GM12878 (cell line): ENCODE measurements at regions not wholly inside any gene's neighbourhood (a gene's known extent, or its start where the extent isn't known, plus 50 kb on each side); places are given as distances from the start of the nearest gene placed in this dataset.

Experiments used
- ATAC-seq: fragments of 200-7000 bp; cut with Tn5 transposase; 3 replicates; pipeline ENCODE4 v1.9.1; 2020; ENCODE audit warnings: mild to moderate bottlenecking, moderate library complexity
- BruUV-seq: library from RNA; stranded (reverse); fragments of 400-500 nt; replicated peaks from 2 replicates; lab custom pipeline; 2021; lab: Mats Ljungman, UMichigan
- CTCF ChIA-PET: fragments of 300-600 bp; sonication (Branson Sonifier 250); formaldehyde crosslinking; extraction: SDS; loops from one replicate; lab custom pipeline; 2021; ENCODE audit warnings: inconsistent platforms; lab: Yijun Ruan, JAX
- POLR2A ChIA-PET: fragments of 350-600 bp; formaldehyde crosslinking; extraction: SDS; loops from one replicate; lab custom pipeline; 2021; ENCODE audit warnings: inconsistent platforms; lab: Charles Lee
- RAD21 ChIA-PET: fragments of 300-600 bp; sonication (Branson Sonifier 250); formaldehyde crosslinking; loops from one replicate; lab custom pipeline; 2023; ENCODE audit warnings: antibody characterized with exemption; ENCODE audit not compliant: unreplicated experiment; lab: Charles Lee
- SMC1A ChIA-PET: fragments of 300-600 bp; sonication (Branson Sonifier 250); formaldehyde crosslinking; loops from one replicate; lab custom pipeline; 2023; ENCODE audit not compliant: unreplicated experiment, uncharacterized antibody; lab: Charles Lee
- DNase-seq: peaks from one replicate; pipeline ENCODE4 v3.0.0-alpha.2; 2011; ENCODE audit warnings: low read depth, low spot score
- FAIRE-seq: peaks from 3 replicates; lab custom pipeline; 2011; peaks lifted over from hg19 to GRCh38; lab: Jason Lieb, UNC
- H2AFZ ChIP-seq: 2 replicates; pipeline ENCODE4 v1.6.0; 2011; ENCODE audit warnings: low read depth, low read length, control low read depth; ENCODE audit not compliant: control insufficient read depth
- H3K27ac ChIP-seq: 2 replicates; pipeline ENCODE4 v1.5.1; 2011; ENCODE audit warnings: control low read depth; ENCODE audit not compliant: control insufficient read depth, insufficient read depth
- H3K27me3 ChIP-seq, 2 experiments: replicated peaks in 1 of 2; 2 replicates each; pipeline versions ENCODE4 v1.6.0 to v1.6.1; 2011; ENCODE audit warnings: low read length in 1 of 2; ENCODE audit not compliant: control insufficient read depth in 2 of 2, insufficient read depth in 2 of 2
- H3K36me3 ChIP-seq, 2 experiments: 2 replicates each; pipeline ENCODE4 v1.5.1; 2011; ENCODE audit warnings: low read length in 1 of 2; ENCODE audit not compliant: control insufficient read depth in 2 of 2, insufficient read depth in 2 of 2
- H3K4me1 ChIP-seq: 2 replicates; pipeline ENCODE4 v1.6.1; 2011; ENCODE audit warnings: mild to moderate bottlenecking, low read length, moderate library complexity, mixed read lengths; ENCODE audit not compliant: control insufficient read depth, insufficient read depth
- H3K4me2 ChIP-seq: 2 replicates; pipeline ENCODE4 v1.6.0; 2011; ENCODE audit warnings: control low read depth; ENCODE audit not compliant: control insufficient read depth, insufficient read depth
- H3K4me3 ChIP-seq: fragments of 200-600 bp; sonication (generic); 2 replicates; pipeline ENCODE4 v1.5.1; 2016
- H3K79me2 ChIP-seq: 2 replicates; pipeline ENCODE4 v1.6.0; 2011; ENCODE audit warnings: low read length; ENCODE audit not compliant: control insufficient read depth, insufficient read depth
- H3K9ac ChIP-seq: 2 replicates; pipeline ENCODE4 v1.8.0; 2011; ENCODE audit warnings: low read length, control low read depth, mixed read lengths; ENCODE audit not compliant: control insufficient read depth, insufficient read depth
- H3K9me3 ChIP-seq: replicated peaks from 3 replicates; pipeline ENCODE4 v1.5.1; 2011; ENCODE audit warnings: mild to moderate bottlenecking, low read length; ENCODE audit not compliant: control insufficient read depth, insufficient read depth
- H4K20me1 ChIP-seq: 2 replicates; pipeline ENCODE4 v1.6.0; 2011; ENCODE audit not compliant: control insufficient read depth, insufficient read depth
- BACH1 ChIP-seq: fragments of 450-650 bp; IDR thresholded peaks from 2 replicates; pipeline ENCODE4 v1.6.1; 2017; ENCODE audit warnings: mild to moderate bottlenecking, borderline replicate concordance
- BCL11A ChIP-seq: IDR thresholded peaks from 2 replicates; pipeline ENCODE4 v1.6.1; 2011; ENCODE audit warnings: low read depth, low read length
- CBX3 ChIP-seq: fragments of 200-600 bp; sonication (generic); IDR thresholded peaks from 2 replicates; pipeline ENCODE4 v1.6.1; 2016; ENCODE audit warnings: low read depth, borderline replicate concordance
- HDAC2 ChIP-seq: fragments of 200-600 bp; sonication (generic); IDR thresholded peaks from 2 replicates; pipeline ENCODE4 v1.6.1; 2017
- IKZF2 ChIP-seq, 2 experiments: fragments of 450-650 bp; IDR thresholded peaks; 2 replicates each; pipeline ENCODE4 v1.6.1; 2017; ENCODE audit warnings: mild to moderate bottlenecking in 2 of 2, moderate library complexity in 2 of 2
- MYC ChIP-seq: IDR thresholded peaks from 2 replicates; pipeline ENCODE4 v1.6.1; 2011; ENCODE audit warnings: mild to moderate bottlenecking, low read length, moderate library complexity, inconsistent platforms; ENCODE audit not compliant: insufficient read depth, insufficient replicate concordance, insufficient read length, severe bottlenecking
- RAD51 ChIP-seq: fragments of 450-650 bp; IDR thresholded peaks from 2 replicates; pipeline ENCODE4 v1.6.1; 2016; ENCODE audit warnings: moderate library complexity, mild to moderate bottlenecking, inconsistent platforms
- RBBP5 ChIP-seq: fragments of 200-600 bp; sonication (generic); conservative IDR thresholded peaks from 2 replicates; pipeline ENCODE4 v1.6.1; 2016
- ZNF24 ChIP-seq: fragments of 450-650 bp; IDR thresholded peaks from 2 replicates; pipeline ENCODE4 v1.6.1; 2017; ENCODE audit warnings: antibody characterized with exemption, mild to moderate bottlenecking
- ZNF622 ChIP-seq: fragments of 450-650 bp; IDR thresholded peaks from 2 replicates; pipeline ENCODE4 v1.6.1; 2017; ENCODE audit warnings: mild to moderate bottlenecking, inconsistent platforms
- ZSCAN29 ChIP-seq: fragments of 450-650 bp; IDR thresholded peaks from 2 replicates; pipeline ENCODE4 v1.6.1; 2017; ENCODE audit warnings: mild to moderate bottlenecking, moderate library complexity
- WGBS: methylation state at CpG from one replicate; pipeline ENCODE4 v1.1.6; 2016; ENCODE audit warnings: low lambda C conversion rate; ENCODE audit not compliant: insufficient replicate concordance, insufficient coverage; ENCODE audit errors: missing lambda C conversion rate; 5-methylcytosine and 5-hydroxymethylcytosine counted together
- in situ Hi-C: fragments of 300-500 bp; cut with MboI; formaldehyde crosslinking; loops from 9 replicates; pipeline ENCODE4 v1.14.3; 2018; ENCODE audit warnings: mixed read lengths
- intact Hi-C: fragments of 100-400 bp; cut with micrococcal nuclease; formaldehyde crosslinking; loops from one replicate; pipeline ENCODE4 v1.14.2; 2022; ENCODE audit not compliant: unreplicated experiment
- TF ChIP-seq, protein P1 (sequence below): IDR thresholded peaks from 2 replicates; pipeline ENCODE4 v1.6.1; 2012; ENCODE audit warnings: low read depth, low read length, improper control_type of control experiment
- TF ChIP-seq, protein P2 (sequence below): IDR thresholded peaks from 2 replicates; pipeline ENCODE4 v1.6.1; 2011; ENCODE audit warnings: low read depth, mild to moderate bottlenecking, low read length, moderate library complexity, borderline replicate concordance; ENCODE audit errors: extremely low read depth
- TF ChIP-seq, protein P3 (sequence below): fragments of 450-650 bp; IDR thresholded peaks from 2 replicates; pipeline ENCODE4 v1.6.1; 2017; ENCODE audit warnings: borderline replicate concordance
- TF ChIP-seq, protein P4 (sequence below): IDR thresholded peaks from 2 replicates; pipeline ENCODE4 v1.6.1; 2011; ENCODE audit warnings: borderline replicate concordance, low read depth, mild to moderate bottlenecking, moderate library complexity, mixed read lengths, low read length; ENCODE audit not compliant: insufficient read depth; ENCODE audit errors: extremely low read length

DNA sequence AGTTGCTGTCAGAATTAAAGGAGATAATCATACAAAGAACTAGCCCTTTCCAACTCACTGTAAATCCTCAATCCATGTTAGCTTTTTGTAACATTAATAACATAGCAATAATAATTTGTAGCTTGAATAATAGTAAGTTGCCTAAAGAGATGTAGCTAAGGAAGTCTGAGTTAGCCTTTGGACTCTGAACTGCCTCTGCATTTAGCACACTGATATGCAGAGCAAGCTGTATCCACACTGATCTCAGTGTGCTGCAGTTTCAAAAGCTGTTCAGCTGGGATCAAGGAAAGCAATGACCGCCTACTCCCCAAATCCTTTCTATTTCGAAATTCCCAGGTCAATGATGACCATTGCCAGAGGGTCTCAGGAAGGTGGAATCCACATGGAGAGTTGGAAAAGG is 99.3 kb upstream of the IFNG-AS1 start:
- WGBS: 23% methylated on average over 2 of the region's 2 CpGs
- intact Hi-C loops (no loop called here), in situ Hi-C loops (no loop called here)
- FAIRE-seq (no peak), DNase-seq (no peak), ATAC-seq (no peak)
- Histone ChIP-seq H3K79me2 (no peaks in the 10 kb centered on the region), H3K27ac (no peak overlapping the region), H3K9ac (no peak overlapping the region), H2AFZ (no peak overlapping the region), H3K9me3 (no peaks in the 10 kb centered on the region), H4K20me1 (no peaks in the 10 kb centered on the region), H3K4me3 (no peak overlapping the region), H3K4me2 (no peak overlapping the region), H3K4me1 (no peaks in the 10 kb centered on the region), H3K36me3 (no peaks in the 10 kb centered on the region), H3K27me3 (peaks cover 0 to 2% of the 10 kb centered on the region in 2 experiments; a peak in 1 of 4 replicates)
- ChIA-PET POLR2A (no interaction called here), CTCF (interaction anchor here (0.6 kb wide), 2 partner anchors 92 to 105 kb away, joined by 3 read pairs; no protein-coding TSS in a partner anchor), SMC1A (interaction anchor here (0.6 kb wide), 1 partner anchor 23 kb away, joined by 3 read pairs; no protein-coding TSS in a partner anchor), RAD21 (no interaction called here)
- no TSS peak for BruUV-seq
- no peak for TF ChIP-seq HDAC2
- TF ChIP-seq, protein P1, sequence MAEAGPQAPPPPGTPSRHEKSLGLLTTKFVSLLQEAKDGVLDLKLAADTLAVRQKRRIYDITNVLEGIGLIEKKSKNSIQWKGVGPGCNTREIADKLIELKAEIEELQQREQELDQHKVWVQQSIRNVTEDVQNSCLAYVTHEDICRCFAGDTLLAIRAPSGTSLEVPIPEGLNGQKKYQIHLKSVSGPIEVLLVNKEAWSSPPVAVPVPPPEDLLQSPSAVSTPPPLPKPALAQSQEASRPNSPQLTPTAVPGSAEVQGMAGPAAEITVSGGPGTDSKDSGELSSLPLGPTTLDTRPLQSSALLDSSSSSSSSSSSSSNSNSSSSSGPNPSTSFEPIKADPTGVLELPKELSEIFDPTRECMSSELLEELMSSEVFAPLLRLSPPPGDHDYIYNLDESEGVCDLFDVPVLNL: no peak
- TF ChIP-seq MYC: no peak

DNA sequence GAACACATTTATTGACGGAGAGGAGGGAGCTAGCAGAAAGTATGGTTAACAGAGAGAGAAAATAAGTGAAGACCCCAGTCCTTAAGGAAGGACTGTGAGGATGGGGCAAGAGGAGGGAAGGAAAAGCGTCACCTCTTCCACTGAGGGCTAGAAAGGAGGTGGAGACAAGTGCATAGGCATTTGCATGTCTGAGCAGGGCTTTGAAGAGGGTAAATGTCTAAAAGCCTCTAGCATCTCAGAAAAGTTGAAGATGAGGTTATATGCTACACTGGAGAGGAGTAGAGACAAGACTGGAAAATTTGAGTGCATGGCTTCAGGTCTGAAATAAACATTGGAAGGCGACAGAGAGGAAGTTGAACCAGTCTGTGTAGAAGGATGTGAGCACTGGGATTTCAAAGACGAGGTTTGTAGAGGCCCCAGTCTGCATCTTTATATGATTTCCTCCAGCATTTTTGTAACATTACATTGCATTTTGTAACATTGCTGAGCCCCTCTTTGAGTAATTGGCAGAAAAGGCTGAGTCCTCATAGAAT is 98.5 kb upstream of the IFNG-AS1 start:
- ChIA-PET SMC1A (no interaction called here), RAD21 (no interaction called here), CTCF (no interaction called here), POLR2A (no interaction called here)
- Histone ChIP-seq H3K79me2 (no peaks in the 10 kb centered on the region), H3K4me2 (no peak overlapping the region), H2AFZ (no peak overlapping the region), H3K36me3 (no peaks in the 10 kb centered on the region), H4K20me1 (no peaks in the 10 kb centered on the region), H3K9me3 (no peaks in the 10 kb centered on the region), H3K27ac (no peak overlapping the region), H3K27me3 (peaks cover 0 to 2% of the 10 kb centered on the region in 2 experiments; a peak in 1 of 4 replicates), H3K4me3 (no peak overlapping the region), H3K4me1 (no peaks in the 10 kb centered on the region), H3K9ac (no peak overlapping the region)
- ATAC-seq: no peak
- no TSS peak for BruUV-seq
- no peak for FAIRE-seq
- WGBS: 23% methylated on average over 4 of the region's 4 CpGs
- DNase-seq: no peak
- TF ChIP-seq BACH1 (no peak), ZNF24 (no peak), MYC (no peak), RAD51 (no peak), BCL11A (no peak), IKZF2 (IDR thresholded peaks at IDR 0.05) (no peak), CBX3 (no peak), ZNF622 (no peak), RBBP5 (no peak), ZSCAN29 (no peak)
- TF ChIP-seq, protein P2, sequence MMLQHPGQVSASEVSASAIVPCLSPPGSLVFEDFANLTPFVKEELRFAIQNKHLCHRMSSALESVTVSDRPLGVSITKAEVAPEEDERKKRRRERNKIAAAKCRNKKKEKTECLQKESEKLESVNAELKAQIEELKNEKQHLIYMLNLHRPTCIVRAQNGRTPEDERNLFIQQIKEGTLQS: no peak
- TF ChIP-seq, protein P3, sequence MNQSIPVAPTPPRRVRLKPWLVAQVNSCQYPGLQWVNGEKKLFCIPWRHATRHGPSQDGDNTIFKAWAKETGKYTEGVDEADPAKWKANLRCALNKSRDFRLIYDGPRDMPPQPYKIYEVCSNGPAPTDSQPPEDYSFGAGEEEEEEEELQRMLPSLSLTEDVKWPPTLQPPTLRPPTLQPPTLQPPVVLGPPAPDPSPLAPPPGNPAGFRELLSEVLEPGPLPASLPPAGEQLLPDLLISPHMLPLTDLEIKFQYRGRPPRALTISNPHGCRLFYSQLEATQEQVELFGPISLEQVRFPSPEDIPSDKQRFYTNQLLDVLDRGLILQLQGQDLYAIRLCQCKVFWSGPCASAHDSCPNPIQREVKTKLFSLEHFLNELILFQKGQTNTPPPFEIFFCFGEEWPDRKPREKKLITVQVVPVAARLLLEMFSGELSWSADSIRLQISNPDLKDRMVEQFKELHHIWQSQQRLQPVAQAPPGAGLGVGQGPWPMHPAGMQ: no peak
- TF ChIP-seq, protein P4, sequence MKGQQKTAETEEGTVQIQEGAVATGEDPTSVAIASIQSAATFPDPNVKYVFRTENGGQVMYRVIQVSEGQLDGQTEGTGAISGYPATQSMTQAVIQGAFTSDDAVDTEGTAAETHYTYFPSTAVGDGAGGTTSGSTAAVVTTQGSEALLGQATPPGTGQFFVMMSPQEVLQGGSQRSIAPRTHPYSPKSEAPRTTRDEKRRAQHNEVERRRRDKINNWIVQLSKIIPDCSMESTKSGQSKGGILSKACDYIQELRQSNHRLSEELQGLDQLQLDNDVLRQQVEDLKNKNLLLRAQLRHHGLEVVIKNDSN: no peak
- intact Hi-C loops: no loop called here
- in situ Hi-C loops: no loop called here
